Epidermal melanocyte (primary cell): ENCODE measurements at regions not wholly inside any gene's neighbourhood (a gene's known extent, or its start where the extent isn't known, plus 50 kb on each side); places are given as distances from the start of the nearest gene placed in this dataset.
"Not testable (repeated sequence)": the region's sequence is repeated elsewhere in the genome, so short reads cannot be mapped to it uniquely, and the experiment has no call there.

ENCODE experiments used
- DNase-seq: peaks from one replicate; pipeline ENCODE4 v3.0.0; 2011; ENCODE audit warnings: low spot score; ENCODE audit not compliant: insufficient read length

- no peak for DNase-seq
Observed at GRCh38 chr5:56763711-56764466, 51.5 kb upstream of the MAP3K1 start.

- DNase-seq, result no peak
Observed at GRCh38 chr5:56763182-56763581, 52.2 kb upstream of the MAP3K1 start.

- no peak for DNase-seq
Observed at GRCh38 chr5:56761151-56761885, 54.0 kb upstream of the MAP3K1 start.

GRCh38 chr5:56760723-56761122 is 54.6 kb upstream of the MAP3K1 start:
- DNase-seq, result no peak

- DNase-seq, result no peak
Observed at GRCh38 chr5:56759521-56760216, 55.7 kb upstream of the MAP3K1 start.

- no peak for DNase-seq
Observed at GRCh38 chr5:56757077-56757476, 58.3 kb upstream of the MAP3K1 start.

- no peak for DNase-seq
Observed at GRCh38 chr5:56755036-56755555, 60.3 kb upstream of the MAP3K1 start.

- not testable (repeated sequence) for DNase-seq
Observed at GRCh38 chr5:56753588-56753987, 61.8 kb upstream of the MAP3K1 start.

GRCh38 chr5:56751572-56752313 is 63.6 kb upstream of the MAP3K1 start:
- DNase-seq, result no peak

GRCh38 chr5:56749842-56750241 is 65.5 kb upstream of the MAP3K1 start:
- DNase-seq, result no peak

GRCh38 chr5:56746553-56747339 is 68.6 kb upstream of the MAP3K1 start:
- no peak for DNase-seq

GRCh38 chr5:56745864-56746263 is 69.5 kb upstream of the MAP3K1 start:
- DNase-seq, result no peak

- no peak for DNase-seq
Observed at GRCh38 chr5:56740868-56741267, 74.5 kb upstream of the MAP3K1 start.

- DNase-seq, result no peak
Observed at GRCh38 chr5:56739990-56740389, 75.4 kb upstream of the MAP3K1 start.

- DNase-seq, result no peak
Observed at GRCh38 chr5:56737951-56738606, 77.3 kb upstream of the MAP3K1 start.

GRCh38 chr5:56737002-56737621 is 78.2 kb upstream of the MAP3K1 start:
- no peak for DNase-seq

GRCh38 chr5:56735849-56736641 is 79.3 kb upstream of the MAP3K1 start:
- no peak for DNase-seq

- DNase-seq, result no peak
Observed at GRCh38 chr5:56734091-56734694, 81.2 kb upstream of the MAP3K1 start.
